ENCODE measurements at regions not wholly inside any gene's neighbourhood (a gene's known extent, or its start where the extent isn't known, plus 50 kb on each side); places are given as distances from the start of the nearest gene placed in this dataset.

DNA sequence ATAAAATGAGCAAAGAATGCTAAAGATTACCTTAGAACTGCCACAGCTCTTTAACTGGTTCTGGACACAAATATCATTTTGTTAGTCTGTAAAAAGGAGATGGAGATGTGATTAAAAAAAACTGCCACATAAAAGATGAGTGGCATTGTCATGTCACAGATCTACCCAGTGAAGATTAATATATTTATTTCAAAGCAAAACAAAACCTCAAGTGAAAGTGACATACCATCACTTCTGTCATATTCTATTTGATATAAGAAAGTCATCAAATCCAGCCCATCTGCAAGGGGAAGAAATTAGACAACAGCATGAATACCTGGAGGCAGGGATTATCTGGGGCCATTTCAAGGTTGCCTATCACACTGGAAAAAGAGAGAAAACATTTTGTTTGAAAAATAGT is 417.6 kb upstream of the LRRTM4 start:
- ChIA-PET CTCF (no interaction called here), POLR2A (ENCODE audit: unreplicated experiment) (no interaction called here)
- Histone ChIP-seq H3K79me1 (ENCODE audit: low read depth in 1 of 2, low read length in 2 of 2) (no peaks in the 10 kb centered on the region), H4K91ac (ENCODE audit: insufficient read depth, low read depth, low read length) (no peak overlapping the region), H3K56ac (ENCODE audit: extremely low read depth, insufficient read depth, low read length) (no peak overlapping the region), H3K9ac (ENCODE audit: low read depth, low read length) (no peak overlapping the region), H3K18ac (ENCODE audit: low read depth, low read length) (no peak overlapping the region), H3K23ac (ENCODE audit: low read depth, low read length) (no peak overlapping the region), H3K27ac (ENCODE audit: insufficient read depth, low read length) (no peak overlapping the region), H2AK9ac (replicated peaks; ENCODE audit: low read depth, low read length, poor library complexity) (no peak overlapping the region), H3K36me3 (ENCODE audit: control insufficient read depth, insufficient read depth, low read length) (no peaks in the 10 kb centered on the region), H2BK20ac (ENCODE audit: low read depth, low read length) (no peak overlapping the region), H2BK15ac (ENCODE audit: low read depth, low read length) (no peak overlapping the region), H3K4me2 (ENCODE audit: low read depth, low read length) (no peak overlapping the region), H3K4me3 (ENCODE audit: insufficient read depth, low read depth, low read length) (no peak overlapping the region), H3K27me3 (ENCODE audit: control insufficient read depth, insufficient read depth, low read length) (no peaks in the 10 kb centered on the region), H4K8ac (ENCODE audit: low read depth in 2 of 2, low read length in 2 of 2) (no peak overlapping the region), H2AFZ (replicated peaks; ENCODE audit: low read length, poor library complexity) (no peak overlapping the region), H3K9me3 (ENCODE audit: control insufficient read depth, insufficient read depth, low read length) (no peaks in the 10 kb centered on the region), H2BK120ac (ENCODE audit: low read depth, low read length) (no peak overlapping the region), H3K9me1 (ENCODE audit: insufficient read depth, low read length) (no peaks in the 10 kb centered on the region), H3K4ac (ENCODE audit: low read depth, low read length) (no peak overlapping the region), H3K14ac (replicated peaks; ENCODE audit: low read depth, low read length) (no peak overlapping the region), H4K20me1 (ENCODE audit: insufficient read depth, low read length) (no peaks in the 10 kb centered on the region), H3K4me1 (ENCODE audit: control insufficient read depth, insufficient read depth, low read length) (no peaks in the 10 kb centered on the region), H2AK5ac (ENCODE audit: low read depth, low read length) (no peak overlapping the region), H2BK5ac (ENCODE audit: low read depth, low read length, poor library complexity, severe bottlenecking) (no peak overlapping the region), H4K5ac (ENCODE audit: low read depth, low read length) (no peak overlapping the region)
- no peak for ATAC-seq (ENCODE audit: low read depth)
- dilution Hi-C loops (cut with HindIII; ENCODE audit: low sequenced_read_pairs, unreplicated experiment) = no loop called here
- TF ChIP-seq MAZ (IDR thresholded peaks at IDR 0.05; ENCODE audit: borderline replicate concordance, low read depth, low read length) (no peak), RAD21 (IDR thresholded peaks at IDR 0.05; ENCODE audit: low read length) (no peak), POLR2A (IDR thresholded peaks at IDR 0.05; ENCODE audit: low read depth, low read length) (no peak), NFE2L2 (IDR thresholded peaks at IDR 0.05; ENCODE audit: low read depth, low read length) (no peak), CEBPB (IDR thresholded peaks at IDR 0.05; ENCODE audit: low read depth, low read length) (no peak), USF2 (IDR thresholded peaks at IDR 0.05; ENCODE audit: low read depth, low read length) (no peak), BHLHE40 (IDR thresholded peaks at IDR 0.05; ENCODE audit: low read depth, low read length) (no peak), RCOR1 (IDR thresholded peaks at IDR 0.05; ENCODE audit: insufficient replicate concordance, low read length) (no peak), RFX5 (IDR thresholded peaks at IDR 0.05; ENCODE audit: low read depth, low read length) (no peak), MXI1 (IDR thresholded peaks at IDR 0.05; ENCODE audit: borderline replicate concordance, low read depth, low read length) (no peak), CHD1 (IDR thresholded peaks at IDR 0.05; ENCODE audit: low read depth, low read length) (no peak), MAFK (IDR thresholded peaks at IDR 0.05; ENCODE audit: low read depth, low read length) (no peak), CTCF (conservative IDR thresholded peaks at IDR 0.05; ENCODE audit: low read depth, low read length) (no peak), FOS (IDR thresholded peaks at IDR 0.05; ENCODE audit: low read depth, low read length) (no peak), SMC3 (IDR thresholded peaks at IDR 0.05; ENCODE audit: low read depth, low read length) (no peak)
- TF ChIP-seq, protein P1, sequence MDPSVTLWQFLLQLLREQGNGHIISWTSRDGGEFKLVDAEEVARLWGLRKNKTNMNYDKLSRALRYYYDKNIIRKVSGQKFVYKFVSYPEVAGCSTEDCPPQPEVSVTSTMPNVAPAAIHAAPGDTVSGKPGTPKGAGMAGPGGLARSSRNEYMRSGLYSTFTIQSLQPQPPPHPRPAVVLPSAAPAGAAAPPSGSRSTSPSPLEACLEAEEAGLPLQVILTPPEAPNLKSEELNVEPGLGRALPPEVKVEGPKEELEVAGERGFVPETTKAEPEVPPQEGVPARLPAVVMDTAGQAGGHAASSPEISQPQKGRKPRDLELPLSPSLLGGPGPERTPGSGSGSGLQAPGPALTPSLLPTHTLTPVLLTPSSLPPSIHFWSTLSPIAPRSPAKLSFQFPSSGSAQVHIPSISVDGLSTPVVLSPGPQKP (IDR thresholded peaks at IDR 0.05; ENCODE audit: borderline replicate concordance, low read depth, low read length) = no peak
- no peak for DNase-seq
- intact Hi-C loops (cut with micrococcal nuclease) = no loop called here
- BruUV-seq (replicated peaks) = no TSS peak
- in situ Hi-C loops (cut with MboI; ENCODE audit: low sequenced_read_pairs) = no loop called here

Data from IMR-90 (cell line).